Parathyroid adenoma (tissue), 2 donors: ENCODE measurements at regions not wholly inside any gene's neighbourhood (a gene's known extent, or its start where the extent isn't known, plus 50 kb on each side); places are given as distances from the start of the nearest gene placed in this dataset.

Source experiments
- H2AFZ ChIP-seq: fragments of 300-600 bp; sonication (generic); one replicate; pipeline ENCODE4 v1.7.0; 2017; ENCODE audit warnings: antibody characterized with exemption, mild to moderate bottlenecking
- H3K27ac ChIP-seq: fragments of 300-600 bp; sonication (generic); one replicate; pipeline ENCODE4 v1.7.0; 2017
- H3K27me3 ChIP-seq: fragments of 300-600 bp; sonication (generic); one replicate; pipeline ENCODE4 v1.7.0; 2017; ENCODE audit warnings: low read length; ENCODE audit not compliant: control insufficient read depth, insufficient read depth
- H3K36me3 ChIP-seq: fragments of 300-600 bp; sonication (generic); one replicate; pipeline ENCODE4 v1.7.0; 2017; ENCODE audit warnings: low read length; ENCODE audit not compliant: control insufficient read depth, insufficient read depth
- H3K4me1 ChIP-seq: fragments of 300-600 bp; sonication (generic); one replicate; pipeline ENCODE4 v1.7.0; 2017; ENCODE audit warnings: control low read depth
- H3K4me2 ChIP-seq: fragments of 300-600 bp; sonication (generic); one replicate; pipeline ENCODE4 v1.7.0; 2017; ENCODE audit warnings: low read length
- H3K4me3 ChIP-seq: fragments of 300-600 bp; sonication (generic); one replicate; pipeline ENCODE4 v1.7.0; 2017; ENCODE audit warnings: low read depth, low read length
- H3K79me2 ChIP-seq: fragments of 300-600 bp; sonication (generic); one replicate; pipeline ENCODE4 v1.7.0; 2017; ENCODE audit warnings: control low read depth
- H3K9ac ChIP-seq: fragments of 300-600 bp; sonication (generic); one replicate; pipeline ENCODE4 v1.7.0; 2017; ENCODE audit warnings: mild to moderate bottlenecking
- H3K9me3 ChIP-seq: fragments of 300-600 bp; sonication (generic); one replicate; pipeline ENCODE4 v1.7.0; 2017; ENCODE audit warnings: low read length; ENCODE audit not compliant: control insufficient read depth
- CTCF ChIP-seq: fragments of 300-600 bp; sonication (generic); IDR thresholded peaks from one replicate; pipeline ENCODE4 v1.7.0; 2017; ENCODE audit warnings: antibody characterized with exemption, mild to moderate bottlenecking
- donor health status: primary hyperparathyroidism.

DNA sequence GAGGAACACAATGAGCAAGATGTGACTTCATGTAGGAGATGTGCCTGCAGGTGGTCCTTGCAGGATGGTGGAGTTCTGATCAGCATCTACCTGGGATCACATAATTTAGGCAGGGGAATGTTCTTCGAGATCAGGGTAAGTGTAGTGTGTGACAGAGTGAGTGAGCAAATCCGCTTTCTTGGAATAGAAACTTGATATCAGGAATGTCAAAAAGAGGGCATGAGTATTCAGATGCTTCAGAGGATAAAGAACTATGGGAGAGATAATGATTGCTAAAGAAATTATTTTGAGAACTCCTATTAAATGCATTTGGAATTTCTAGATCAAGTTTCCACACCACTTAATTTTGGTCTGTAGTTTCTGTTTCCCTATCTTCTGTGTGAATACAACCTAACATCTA, 463.6 kb upstream of the SLC14A2 start:
- no peaks in the 10 kb centered on the region for H3K36me3 ChIP-seq
- H3K4me2 ChIP-seq, result no peak overlapping the region
- H3K9me3 ChIP-seq, result no peaks in the 10 kb centered on the region
- H3K4me1 ChIP-seq, result no peaks in the 10 kb centered on the region
- H2AFZ ChIP-seq, result no peak overlapping the region
- H3K4me3 ChIP-seq, result no peak overlapping the region
- no peak overlapping the region for H3K9ac ChIP-seq
- no peaks in the 10 kb centered on the region for H3K27me3 ChIP-seq
- H3K79me2 ChIP-seq, result no peaks in the 10 kb centered on the region
- no peak overlapping the region for H3K27ac ChIP-seq
- TF ChIP-seq CTCF, result no peak

DNA sequence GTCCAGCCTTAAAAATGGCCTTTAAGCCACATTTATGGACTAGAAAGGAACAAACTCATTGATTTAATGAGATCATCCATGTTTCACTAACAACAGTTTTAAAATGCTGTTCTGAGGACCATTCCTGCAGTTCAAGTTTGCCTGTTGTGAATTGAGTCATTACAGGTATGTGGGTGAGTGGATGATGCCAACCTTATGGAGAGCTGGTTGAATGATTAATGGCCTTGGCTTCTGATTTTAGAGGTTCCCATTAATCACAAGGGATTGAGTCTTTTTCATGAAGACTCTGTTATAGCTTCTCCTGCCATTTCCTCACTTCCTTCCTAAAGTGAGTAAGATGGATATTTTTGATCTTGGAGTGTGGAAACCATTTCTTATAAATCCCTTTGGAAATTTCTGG, 459.8 kb upstream of the SLC14A2 start:
- no peak for TF ChIP-seq CTCF
- no peaks in the 10 kb centered on the region for H3K4me1 ChIP-seq
- H2AFZ ChIP-seq, result no peak overlapping the region
- no peak overlapping the region for H3K4me2 ChIP-seq
- no peak overlapping the region for H3K9ac ChIP-seq
- no peaks in the 10 kb centered on the region for H3K79me2 ChIP-seq
- no peak overlapping the region for H3K4me3 ChIP-seq
- H3K27me3 ChIP-seq, result no peaks in the 10 kb centered on the region
- no peaks in the 10 kb centered on the region for H3K36me3 ChIP-seq
- H3K27ac ChIP-seq, result no peak overlapping the region
- no peaks in the 10 kb centered on the region for H3K9me3 ChIP-seq

GRCh38 chr18:45156946-45157345, 458.3 kb upstream of the SLC14A2 start:
- no peak overlapping the region for H3K9ac ChIP-seq
- no peaks in the 10 kb centered on the region for H3K27me3 ChIP-seq
- H3K36me3 ChIP-seq, result no peaks in the 10 kb centered on the region
- TF ChIP-seq CTCF, result no peak
- H2AFZ ChIP-seq, result no peak overlapping the region
- no peaks in the 10 kb centered on the region for H3K9me3 ChIP-seq
- H3K4me1 ChIP-seq, result no peaks in the 10 kb centered on the region
- H3K79me2 ChIP-seq, result no peaks in the 10 kb centered on the region
- H3K27ac ChIP-seq, result no peak overlapping the region
- H3K4me2 ChIP-seq, result no peak overlapping the region
- no peak overlapping the region for H3K4me3 ChIP-seq

DNA sequence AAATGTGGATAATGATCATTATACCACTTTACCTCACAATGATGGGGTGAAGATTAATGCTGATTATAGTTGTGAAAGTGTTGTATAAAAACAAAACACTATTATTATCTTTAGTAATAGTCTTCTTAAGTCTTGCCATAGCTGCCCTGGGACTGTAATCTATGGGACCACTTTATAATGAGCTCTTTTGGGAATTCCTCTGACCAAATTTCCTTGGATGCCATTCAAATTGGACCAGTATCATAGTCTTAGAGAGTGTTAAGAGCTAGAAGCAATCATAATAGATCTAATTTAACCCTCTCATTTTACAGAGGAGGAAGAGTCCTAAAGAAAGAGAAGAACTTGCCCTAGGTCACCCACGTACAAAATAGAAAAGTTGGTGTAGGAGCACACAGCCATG, 457.7 kb upstream of the SLC14A2 start:
- Histone ChIP-seq H3K36me3 (no peaks in the 10 kb centered on the region), H2AFZ (no peak overlapping the region), H3K4me1 (no peaks in the 10 kb centered on the region)

More for the DNA sequence above, 457.7 kb upstream of the SLC14A2 start:
- H3K79me2 ChIP-seq, result no peaks in the 10 kb centered on the region
- H3K4me2 ChIP-seq, result no peak overlapping the region
- no peak overlapping the region for H3K27ac ChIP-seq
- no peaks in the 10 kb centered on the region for H3K27me3 ChIP-seq
- no peaks in the 10 kb centered on the region for H3K9me3 ChIP-seq
- no peak overlapping the region for H3K9ac ChIP-seq
- TF ChIP-seq CTCF, result no peak
- no peak overlapping the region for H3K4me3 ChIP-seq
